HUDEP-2 (cell line): ENCODE measurements at regions not wholly inside any gene's neighbourhood (a gene's known extent, or its start where the extent isn't known, plus 50 kb on each side); places are given as distances from the start of the nearest gene placed in this dataset.
"Not testable (repeated sequence)": the region's sequence is repeated elsewhere in the genome, so short reads cannot be mapped to it uniquely, and the experiment has no call there.

Experiments
- DNase-seq, 76 experiments: peaks; one replicate each; lab custom pipeline; 2025; ENCODE audit not compliant: unreplicated experiment in 76 of 76; lab: John Stamatoyannopoulos, UW

- DNase-seq: no peak
These were observed 1934.9 kb downstream of the ARAP2 start for GRCh38 chr4:34309383-34309906.

GRCh38 chr4:34318773-34319172 lies 1925.5 kb downstream of the ARAP2 start:
- DNase-seq: no peak

- no peak for DNase-seq
These were observed 1920.6 kb downstream of the ARAP2 start for GRCh38 chr4:34323549-34324320.

GRCh38 chr4:34328939-34329338 lies 1915.4 kb downstream of the ARAP2 start:
- DNase-seq: no peak

GRCh38 chr4:34335156-34335555 lies 1909.2 kb downstream of the ARAP2 start:
- DNase-seq: not testable (repeated sequence)

- DNase-seq: not testable (repeated sequence)
These were observed 1908.8 kb downstream of the ARAP2 start for GRCh38 chr4:34335556-34335955.

GRCh38 chr4:34362654-34363053 lies 1881.7 kb downstream of the ARAP2 start:
- no peak for DNase-seq

GRCh38 chr4:34363842-34364241 lies 1880.5 kb downstream of the ARAP2 start:
- DNase-seq: no peak

- no peak for DNase-seq
These were observed 1878.4 kb downstream of the ARAP2 start for GRCh38 chr4:34365946-34366345.

- DNase-seq: no peak
These were observed 1872.6 kb downstream of the ARAP2 start for GRCh38 chr4:34371676-34372075.

GRCh38 chr4:34372815-34373214 lies 1871.5 kb downstream of the ARAP2 start:
- no peak for DNase-seq

- no peak for DNase-seq
These were observed 1870.9 kb downstream of the ARAP2 start for GRCh38 chr4:34373456-34373855.

- DNase-seq: no peak
These were observed 1832.1 kb downstream of the ARAP2 start for GRCh38 chr4:34412233-34412632.

- no peak for DNase-seq
These were observed 1831.4 kb downstream of the ARAP2 start for GRCh38 chr4:34412911-34413310.

- no peak for DNase-seq
These were observed 1827.2 kb downstream of the ARAP2 start for GRCh38 chr4:34417160-34417559.

GRCh38 chr4:34419871-34420270 lies 1824.4 kb downstream of the ARAP2 start:
- no peak for DNase-seq

- no peak for DNase-seq
These were observed 1821.7 kb downstream of the ARAP2 start for GRCh38 chr4:34422472-34423175.

- no peak for DNase-seq
These were observed 1811.6 kb downstream of the ARAP2 start for GRCh38 chr4:34432706-34433105.

GRCh38 chr4:34434377-34434776 lies 1809.9 kb downstream of the ARAP2 start:
- DNase-seq: not testable (repeated sequence)

GRCh38 chr4:34464196-34464595 lies 1780.1 kb downstream of the ARAP2 start:
- no peak for DNase-seq

- no peak for DNase-seq
These were observed 1777.9 kb downstream of the ARAP2 start for GRCh38 chr4:34466411-34466810.

- no peak for DNase-seq
These were observed 1774.8 kb downstream of the ARAP2 start for GRCh38 chr4:34469516-34469915.
